NCI-H2196 (cell line): ENCODE measurements at regions not wholly inside any gene's neighbourhood (a gene's known extent, or its start where the extent isn't known, plus 50 kb on each side); places are given as distances from the start of the nearest gene placed in this dataset.

ENCODE experiments used
- DNase-seq: peaks from one replicate; lab custom pipeline; 2025; ENCODE audit not compliant: unreplicated experiment; lab: John Stamatoyannopoulos, UW

DNA sequence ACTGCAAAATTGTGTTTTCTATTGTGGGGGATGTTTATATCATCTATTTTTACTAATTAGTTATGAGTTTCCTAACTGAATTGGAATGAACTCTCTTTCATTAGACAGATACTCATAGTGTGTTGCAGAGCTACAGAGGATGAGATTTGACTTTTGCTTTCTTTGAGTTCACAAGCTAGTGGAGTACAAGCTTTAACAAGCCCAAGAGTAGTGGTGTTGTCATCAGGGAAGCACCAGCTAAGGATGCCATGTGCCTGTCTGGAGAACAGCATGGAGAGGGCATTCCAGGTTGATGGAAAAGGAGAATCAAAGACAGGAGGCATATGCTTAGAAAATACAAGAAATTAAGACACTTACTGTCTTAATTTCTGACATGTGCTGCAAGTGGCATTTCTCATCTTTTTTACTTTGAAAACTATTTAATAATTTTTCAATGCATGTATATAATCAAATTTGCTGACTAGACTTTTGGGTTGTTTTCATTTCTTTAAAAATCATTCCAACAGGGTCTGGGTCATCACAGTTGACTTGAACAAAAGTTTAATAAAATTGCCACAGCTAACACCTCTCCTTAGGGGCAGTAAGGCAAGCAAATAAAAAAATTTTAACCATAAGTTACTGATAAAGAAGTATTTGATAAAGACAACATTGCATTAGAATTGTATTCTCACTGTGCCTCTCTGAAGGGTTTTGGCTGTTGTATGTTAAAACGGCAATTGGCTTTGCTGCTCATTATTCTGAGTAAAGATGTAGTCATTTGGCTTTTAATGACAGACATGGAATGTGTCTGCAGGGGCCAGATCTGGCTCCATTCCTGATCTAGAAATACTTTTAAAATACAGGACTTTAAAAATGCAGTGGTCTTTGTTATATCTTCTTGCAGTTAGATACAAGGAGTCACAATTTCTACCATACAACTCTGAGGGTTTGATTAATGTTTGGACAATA lies 323.7 kb upstream of the CDH11 start:
- DNase-seq = no peak

DNA sequence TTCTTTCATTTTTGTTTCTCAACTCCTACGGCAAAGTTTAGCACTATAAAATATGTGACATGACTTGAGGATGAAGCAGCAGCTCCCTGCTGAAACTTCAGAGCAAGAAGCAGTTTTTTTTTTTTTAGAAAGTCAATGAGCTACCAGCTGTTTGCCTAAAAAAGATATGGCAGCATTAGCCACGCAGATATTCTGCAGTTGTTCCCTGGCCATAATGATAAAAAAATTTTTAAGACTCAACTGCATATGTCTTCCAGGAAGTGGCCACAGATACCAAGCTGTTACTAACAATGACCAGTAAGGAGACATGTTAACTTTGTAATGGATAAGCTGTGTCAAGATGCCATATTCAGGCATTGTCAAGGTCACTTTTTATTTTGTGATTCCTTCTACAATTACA lies 319.6 kb upstream of the CDH11 start:
- no peak for DNase-seq

DNA sequence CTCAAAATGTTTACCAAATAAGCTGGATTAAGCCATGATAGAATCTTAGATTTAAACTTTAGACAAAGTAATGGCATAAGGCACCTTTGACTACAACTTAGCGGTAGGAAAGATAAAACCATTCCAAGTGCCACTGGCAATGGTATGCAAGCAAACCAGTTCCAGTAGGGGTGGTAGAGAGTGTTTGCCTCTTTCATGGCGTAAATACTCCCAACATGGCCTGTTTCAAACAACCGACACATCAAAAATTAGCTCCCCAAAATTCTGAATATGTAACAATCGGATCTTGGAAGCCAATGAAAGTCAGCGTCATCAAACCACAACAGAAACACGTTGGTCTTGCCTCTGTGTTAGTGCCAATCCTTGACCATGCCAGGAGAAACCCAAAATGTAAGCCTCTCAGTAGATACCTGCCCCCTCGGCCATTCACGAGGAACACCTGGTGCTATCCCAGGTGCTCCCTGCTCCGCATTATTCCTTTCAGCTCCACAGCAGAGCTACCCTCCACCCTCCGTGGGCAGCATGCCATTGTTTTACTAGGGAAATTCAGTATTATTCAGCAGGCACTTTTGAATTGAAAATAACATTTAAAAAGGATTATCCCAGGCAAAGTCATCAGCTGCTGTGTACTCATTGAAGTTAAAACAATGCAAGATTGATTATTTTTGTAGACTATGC lies 307.8 kb upstream of the CDH11 start:
- DNase-seq = no peak

DNA sequence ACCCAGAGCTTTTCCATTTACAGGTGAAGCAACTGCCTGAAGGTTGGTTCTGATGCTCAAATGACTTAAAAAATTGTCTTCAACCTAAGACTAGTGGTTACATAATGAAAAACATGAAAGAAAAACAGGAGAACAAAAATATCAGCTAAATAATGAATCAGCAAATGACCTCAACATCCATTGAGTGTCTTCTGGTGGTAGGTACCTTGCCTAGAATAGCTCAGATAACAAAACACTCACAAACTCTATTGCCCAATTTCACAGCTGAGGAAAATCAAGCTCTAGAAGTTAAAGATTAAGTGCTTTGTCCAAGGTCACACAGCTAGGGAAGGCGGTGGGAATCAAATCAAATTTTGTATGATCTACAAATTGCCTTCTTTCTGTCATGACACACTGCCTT lies 304.6 kb upstream of the CDH11 start:
- no peak for DNase-seq

DNA sequence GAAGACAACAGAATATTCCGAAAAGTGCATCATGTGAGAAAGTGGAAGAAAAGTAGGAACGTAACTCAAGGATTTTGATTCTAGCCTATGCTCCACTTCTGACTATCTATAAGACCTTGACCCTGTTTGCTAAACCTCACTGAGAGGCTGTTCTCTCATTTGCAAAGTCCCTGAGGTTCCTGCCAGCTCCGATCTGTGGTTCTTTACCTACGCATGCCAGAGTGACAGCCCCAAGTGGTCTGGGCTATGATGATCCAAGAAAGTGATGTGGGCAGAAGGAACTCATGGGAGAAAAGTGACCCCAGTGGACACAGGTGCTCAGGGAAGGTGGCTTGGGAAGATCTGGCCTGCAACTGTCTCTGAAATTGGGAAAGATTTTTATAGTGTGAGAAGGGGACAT lies 301.1 kb upstream of the CDH11 start:
- no peak for DNase-seq

DNA sequence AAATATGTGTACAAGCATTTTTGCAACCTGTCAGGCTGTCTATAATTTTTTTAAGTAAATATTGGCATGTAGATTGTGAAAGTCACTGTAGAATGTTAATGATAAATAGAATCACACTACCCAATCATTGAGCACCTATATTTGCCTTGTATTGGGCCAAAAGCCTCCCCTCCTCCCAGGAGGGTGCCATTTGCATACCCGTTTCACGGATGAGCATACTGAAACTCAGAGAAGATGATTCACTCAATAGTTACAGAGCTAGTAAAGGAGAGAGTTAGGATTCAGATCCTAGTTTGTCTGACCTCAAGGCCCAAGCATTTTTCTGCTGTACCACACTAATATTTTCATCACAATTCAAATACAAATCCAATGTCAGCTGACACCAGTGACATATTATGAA lies 299.7 kb upstream of the CDH11 start:
- DNase-seq = no peak

DNA sequence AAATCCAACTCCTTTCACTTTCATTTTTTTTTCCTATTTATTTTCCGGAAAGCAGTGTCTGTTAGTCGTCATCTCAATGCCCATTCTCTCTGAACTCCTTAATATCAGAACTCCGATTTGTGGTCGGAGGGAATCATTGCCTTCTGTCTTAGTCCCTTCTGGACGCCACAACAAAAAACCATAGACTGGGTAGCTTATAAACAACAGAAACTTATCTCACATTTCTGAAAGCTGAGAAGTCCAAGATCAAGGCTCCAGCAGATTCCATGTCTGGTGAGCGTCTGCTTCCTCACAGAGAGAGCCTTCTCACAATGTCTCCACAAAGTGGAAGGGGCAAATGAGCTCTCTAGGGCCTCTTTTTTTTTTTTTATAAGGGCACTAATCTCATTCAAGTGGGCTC lies 296.6 kb upstream of the CDH11 start:
- DNase-seq = no peak

DNA sequence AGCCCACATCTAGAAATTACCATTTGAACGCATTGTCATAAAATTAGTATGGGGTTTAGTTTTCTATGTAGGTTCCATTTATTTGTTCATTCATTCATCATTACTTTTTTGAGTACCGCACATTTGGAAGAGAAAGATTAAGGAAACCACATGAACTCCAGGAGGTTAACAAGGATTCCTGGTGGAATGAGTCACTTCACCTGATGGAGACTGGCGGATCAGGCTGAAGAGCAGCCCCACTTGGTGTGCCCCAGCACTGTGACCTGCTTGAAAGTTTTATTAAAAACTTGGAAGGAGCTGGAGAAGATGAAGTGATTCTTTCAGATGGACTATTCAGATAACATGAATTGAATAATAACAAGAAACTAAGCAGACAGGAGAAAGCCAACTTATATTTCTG lies 293.6 kb upstream of the CDH11 start:
- DNase-seq = no peak

DNA sequence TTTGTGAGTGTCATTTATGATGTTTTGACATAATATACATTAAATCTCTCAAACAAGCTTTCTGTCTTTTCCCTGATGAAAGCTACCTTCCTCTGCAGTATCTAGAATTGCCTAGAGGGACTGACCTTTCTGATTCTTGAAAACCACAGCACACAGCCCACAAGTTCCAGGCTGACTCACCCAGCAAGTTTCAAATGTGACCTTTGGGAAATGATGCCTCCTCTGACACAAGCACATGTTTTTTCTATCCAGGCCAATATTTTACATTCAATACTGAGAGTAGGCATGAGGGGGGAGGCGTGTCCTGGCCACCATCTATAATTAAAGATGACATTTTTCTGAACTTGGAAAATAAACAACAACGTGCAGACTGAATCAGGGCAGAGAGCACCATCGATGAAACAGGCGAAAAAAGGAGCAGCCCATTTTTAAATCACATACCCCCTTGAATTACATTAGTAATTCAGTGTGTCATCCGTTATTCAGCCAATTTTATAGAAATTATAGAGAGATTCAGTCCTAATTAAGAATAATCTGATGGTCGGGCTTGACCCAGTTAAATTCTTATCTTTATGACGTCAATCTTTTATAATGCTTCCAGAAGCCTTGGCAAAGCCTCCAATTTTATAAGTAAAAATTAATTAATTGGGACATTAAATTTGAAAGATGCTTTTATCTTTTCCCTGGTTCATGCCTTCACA lies 292.6 kb upstream of the CDH11 start:
- DNase-seq = no peak

DNA sequence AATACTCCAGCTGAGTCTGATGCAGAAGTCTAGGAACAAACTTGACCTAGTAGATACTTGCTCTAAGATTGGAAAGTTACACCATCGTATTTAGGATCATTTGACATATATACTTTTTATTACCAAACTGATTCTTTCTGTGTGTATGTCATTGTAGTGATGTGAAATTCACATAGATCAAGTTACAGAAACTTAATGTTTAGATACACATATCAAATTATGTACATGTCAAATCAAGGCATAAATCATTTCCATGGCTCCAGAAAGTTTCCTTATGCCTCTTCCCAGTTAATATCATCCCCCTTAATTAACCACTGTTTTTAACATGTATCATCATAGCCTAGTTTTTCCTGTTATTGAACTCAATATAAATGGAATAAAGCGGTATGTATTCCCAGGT lies 292.0 kb upstream of the CDH11 start:
- no peak for DNase-seq

DNA sequence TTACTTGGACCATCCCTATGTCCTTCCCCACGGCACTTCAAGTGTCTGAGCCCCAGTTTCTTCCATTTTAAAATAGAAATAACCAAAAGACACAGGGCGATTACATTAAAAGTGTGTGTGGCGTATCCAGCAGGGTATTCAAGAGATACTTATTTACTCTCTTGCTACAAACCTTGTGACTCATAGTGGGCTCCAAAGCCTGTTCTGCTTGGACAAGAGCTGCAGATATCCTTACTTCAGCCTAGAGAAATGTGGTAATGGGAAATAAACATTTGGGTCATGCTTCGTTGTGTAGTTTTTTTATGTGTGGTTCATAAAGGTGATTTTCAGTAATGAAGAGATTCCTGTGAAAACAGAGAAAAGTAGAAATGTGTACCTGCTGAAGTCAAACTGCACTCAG lies 288.9 kb upstream of the CDH11 start:
- DNase-seq = no peak

DNA sequence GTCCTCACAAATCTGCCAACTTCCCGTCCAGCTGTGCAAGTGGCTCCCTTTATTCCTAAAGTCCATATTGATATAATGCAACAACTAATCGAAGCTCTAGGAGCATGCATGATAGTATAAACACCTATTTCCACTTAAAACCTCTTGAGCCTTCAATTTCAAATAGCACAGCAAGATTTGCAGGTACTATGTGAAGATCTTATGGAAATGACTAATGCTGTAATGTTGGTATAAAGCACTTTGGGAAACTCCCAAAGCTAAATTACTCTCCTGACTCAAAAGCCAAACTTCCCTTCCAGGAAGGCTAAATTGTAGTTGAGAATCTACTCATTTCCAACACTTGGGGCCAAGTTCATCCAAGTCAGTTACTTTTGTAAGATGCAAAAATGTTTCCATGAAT lies 287.6 kb upstream of the CDH11 start:
- DNase-seq = no peak

DNA sequence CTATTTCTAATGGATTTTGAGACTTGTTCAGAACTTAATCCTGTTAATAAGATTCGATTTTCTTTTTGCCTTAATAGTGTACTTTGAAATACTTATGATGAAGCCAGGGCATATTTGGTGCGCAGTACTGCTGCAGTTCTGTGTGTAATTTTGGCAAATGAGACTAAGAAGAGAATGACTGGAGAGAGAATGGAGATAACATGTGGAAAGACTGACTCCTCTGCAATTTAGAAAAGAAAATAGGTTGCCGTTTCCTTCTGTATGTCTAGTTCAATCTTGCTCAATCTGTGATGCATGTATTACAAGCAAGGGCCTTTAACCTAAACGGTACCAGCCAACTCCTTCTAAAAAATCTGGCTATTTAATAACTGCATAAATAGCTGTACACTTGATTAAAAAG lies 285.1 kb upstream of the CDH11 start:
- DNase-seq = no peak

DNA sequence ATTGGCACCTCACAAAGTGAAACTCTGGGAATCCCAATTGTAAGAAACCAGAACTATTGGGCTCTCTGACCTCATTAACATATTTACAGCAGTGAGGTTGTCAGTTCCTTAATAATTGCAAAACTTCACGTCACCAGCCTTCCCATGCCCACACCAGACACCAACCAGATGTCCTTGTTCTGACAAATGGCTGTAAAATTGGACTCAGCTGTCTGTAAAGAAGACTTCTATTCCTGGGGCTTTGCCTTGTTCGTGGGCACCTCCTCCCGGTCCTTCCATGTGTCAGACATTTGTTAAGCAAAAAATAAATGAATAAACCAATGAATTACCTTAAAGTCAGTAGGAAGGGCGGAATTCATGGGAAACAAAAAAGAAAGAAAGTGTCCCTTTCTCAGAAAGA lies 284.3 kb upstream of the CDH11 start:
- DNase-seq = no peak

DNA sequence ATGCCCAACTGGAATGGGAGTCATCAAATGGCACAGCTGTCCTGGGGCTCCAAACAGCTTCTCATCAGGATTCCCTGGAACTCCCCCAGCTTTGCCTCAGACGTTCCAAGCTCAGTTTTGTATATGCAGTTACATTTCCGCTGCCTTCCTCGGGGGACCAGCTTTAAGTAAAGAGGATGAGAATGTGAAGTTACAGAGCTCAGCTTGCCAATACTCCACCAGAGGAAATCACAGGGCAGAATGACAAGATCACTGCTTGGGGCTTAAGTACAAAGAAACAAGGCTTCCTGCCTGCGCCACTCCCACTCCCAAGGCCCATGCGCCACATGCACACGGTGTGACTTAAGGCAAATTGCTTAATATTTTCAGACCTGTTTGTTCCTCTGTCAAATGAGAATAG lies 272.4 kb upstream of the CDH11 start:
- DNase-seq = no peak

DNA sequence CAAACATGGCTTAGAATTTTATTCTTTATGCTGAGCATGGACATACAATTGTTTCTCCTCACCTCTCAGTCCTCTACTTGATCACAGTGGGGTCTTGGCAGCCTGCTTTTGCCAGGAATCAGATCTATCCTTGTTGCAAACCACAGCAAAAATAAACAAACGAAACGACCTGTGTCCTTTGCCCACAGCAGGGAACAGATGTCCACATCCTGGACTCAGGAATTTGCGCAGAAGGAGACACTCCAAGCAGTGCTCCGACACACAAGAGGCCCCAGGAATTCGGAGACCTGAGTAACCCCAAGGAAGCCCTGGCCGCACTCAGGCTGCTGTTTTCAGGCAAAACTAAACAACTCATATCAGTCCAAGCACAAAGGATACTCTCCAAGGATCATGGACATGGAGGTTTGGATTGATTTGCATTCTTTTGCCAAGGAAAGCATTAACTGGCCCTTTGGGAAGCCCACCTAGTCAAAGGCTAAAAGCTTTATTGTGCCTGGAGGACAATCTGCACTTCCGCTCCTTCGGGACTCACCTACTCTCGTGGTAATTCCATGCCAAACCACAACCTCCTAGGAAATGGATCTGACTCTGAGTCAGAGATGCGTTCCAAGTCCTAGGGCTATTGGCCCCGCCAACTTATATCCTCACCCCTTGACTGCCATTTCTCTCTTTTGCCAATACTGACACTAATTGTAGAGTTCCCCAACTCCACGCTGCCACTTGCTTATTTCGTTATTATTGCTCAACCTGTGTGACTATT lies 271.1 kb upstream of the CDH11 start:
- no peak for DNase-seq

DNA sequence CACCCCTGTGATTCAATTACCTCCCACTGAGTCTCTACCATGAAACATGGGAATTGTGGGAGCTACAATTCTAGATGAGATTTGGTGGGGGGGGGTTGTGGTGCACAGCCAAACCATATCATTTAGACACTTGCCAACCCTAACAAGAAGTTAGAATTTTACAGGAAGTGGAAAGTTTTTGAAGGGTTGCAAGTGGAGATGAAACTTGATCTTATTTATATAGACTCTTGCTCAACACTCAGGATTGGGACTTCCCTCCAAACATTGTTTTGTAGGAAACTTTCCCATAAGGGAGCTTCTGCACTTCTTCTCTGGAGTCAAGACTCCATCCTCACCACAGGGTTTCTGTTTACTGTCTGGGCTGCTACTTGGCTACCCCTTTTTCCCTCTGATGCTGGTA lies 266.7 kb upstream of the CDH11 start:
- DNase-seq = no peak

DNA sequence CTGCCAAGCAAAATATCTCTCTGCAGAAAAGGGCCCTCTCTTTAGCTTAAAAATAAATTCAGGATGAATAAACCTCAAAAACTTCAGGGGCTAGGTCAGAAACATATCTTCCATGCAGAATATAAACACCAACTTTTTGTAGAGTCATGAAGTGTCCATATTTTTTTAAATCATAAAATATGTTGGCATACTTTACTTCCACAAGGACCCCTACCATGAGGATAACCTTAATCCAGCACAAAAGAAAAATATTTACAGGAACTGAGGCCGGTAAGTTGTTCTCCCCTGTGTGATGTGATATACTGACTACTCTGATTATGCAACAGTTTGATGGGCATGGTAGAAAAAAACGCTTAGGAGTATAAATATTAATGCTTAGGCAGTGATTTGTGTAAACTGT lies 264.8 kb upstream of the CDH11 start:
- no peak for DNase-seq

DNA sequence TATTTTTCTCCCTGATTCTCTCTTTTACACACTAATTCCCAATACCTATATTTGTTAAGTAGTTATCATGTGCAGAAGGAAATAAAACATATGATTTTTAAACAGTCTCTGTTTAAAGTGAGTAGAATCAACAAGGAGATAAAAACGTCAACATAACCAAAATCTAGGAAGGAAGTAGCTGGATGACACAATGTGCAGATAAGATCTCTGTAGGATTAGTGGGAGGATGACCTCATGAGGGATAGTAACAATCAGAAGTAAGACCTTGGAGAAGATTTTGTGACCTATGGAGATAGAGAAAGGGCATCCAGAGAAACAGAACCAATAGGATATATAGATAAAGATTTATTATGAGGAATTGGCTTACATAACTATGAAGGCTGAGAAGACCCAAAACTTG lies 262.6 kb upstream of the CDH11 start:
- no peak for DNase-seq

DNA sequence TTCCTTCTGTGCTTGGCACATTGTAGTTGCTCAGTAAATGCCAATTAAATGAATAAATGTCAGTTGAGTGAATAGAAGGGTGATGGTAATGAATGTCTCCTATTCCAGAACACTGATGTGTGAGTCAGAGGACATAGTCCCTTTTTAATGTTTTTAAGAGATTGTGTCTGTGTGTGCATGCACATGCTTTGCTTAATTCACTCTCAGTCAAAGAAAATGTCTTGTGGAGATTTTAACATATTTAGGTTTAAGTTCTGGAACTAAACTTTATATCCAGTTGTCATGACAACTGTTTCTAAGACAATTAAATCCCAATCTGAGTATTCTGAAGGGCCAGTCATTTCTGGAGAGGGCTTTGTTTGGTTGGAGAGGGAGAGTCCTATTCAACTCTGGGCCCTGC lies 255.3 kb upstream of the CDH11 start:
- no peak for DNase-seq

DNA sequence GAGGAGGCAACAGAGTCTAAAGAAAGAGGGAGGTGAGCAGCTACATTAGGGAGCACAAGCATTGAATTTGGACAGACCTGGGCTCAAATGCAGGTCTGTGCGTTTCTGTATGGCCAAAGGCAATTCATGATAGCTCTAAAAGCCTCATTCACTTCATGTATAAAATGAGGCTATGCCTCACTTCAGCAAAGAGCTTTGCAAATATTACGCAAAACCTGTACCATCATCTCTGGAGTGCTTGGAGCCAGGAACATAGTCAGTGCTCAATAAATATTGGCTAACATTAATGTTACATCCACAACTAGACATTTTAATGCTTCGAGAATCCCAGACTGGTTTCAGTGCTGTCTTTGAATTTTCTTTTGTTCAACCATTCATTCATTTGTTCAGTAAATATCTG lies 254.7 kb upstream of the CDH11 start:
- DNase-seq = no peak
